A673 (cell line): ENCODE measurements at regions not wholly inside any gene's neighbourhood (a gene's known extent, or its start where the extent isn't known, plus 50 kb on each side); places are given as distances from the start of the nearest gene placed in this dataset.

ENCODE experiments used
- BruUV-seq: library from RNA; stranded (reverse); fragments of 400-500 nt; replicated peaks from 2 replicates; lab custom pipeline; 2021; lab: Mats Ljungman, UMichigan
- CTCF ChIA-PET: fragments of 300-600 bp; sonication (Branson Sonifier 250); formaldehyde crosslinking; loops from one replicate; lab custom pipeline; 2022; ENCODE audit warnings: antibody characterized with exemption; lab: Charles Lee
- POLR2A ChIA-PET: fragments of 300-600 bp; sonication (Branson Sonifier 250); formaldehyde crosslinking; loops from one replicate; lab custom pipeline; 2022; ENCODE audit warnings: antibody characterized with exemption; ENCODE audit not compliant: low non-redundant PET; lab: Charles Lee
- DNase-seq: peaks from one replicate; pipeline ENCODE4 v3.0.0-alpha.2; 2015; ENCODE audit warnings: low spot score
- H3K27ac ChIP-seq: fragments of 200-600 bp; sonication (generic); 2 replicates; pipeline ENCODE4 v1.5.1; 2016; ENCODE audit warnings: mixed run types, low read depth, mild to moderate bottlenecking, mixed read lengths, antibody characterized with exemption, low read length; ENCODE audit not compliant: poor library complexity, severe bottlenecking
- H3K27me3 ChIP-seq: fragments of 200-600 bp; sonication (generic); replicated peaks from 2 replicates; pipeline ENCODE4 v1.6.1; 2017; ENCODE audit warnings: mixed run types, low read depth, mild to moderate bottlenecking, mixed read lengths, antibody characterized with exemption, low read length; ENCODE audit not compliant: insufficient read depth, poor library complexity
- H3K36me3 ChIP-seq: fragments of 200-600 bp; sonication (generic); 2 replicates; pipeline ENCODE4 v1.6.1; 2016; ENCODE audit warnings: mixed run types, mild to moderate bottlenecking, mixed read lengths, antibody characterized with exemption, low read length; ENCODE audit not compliant: insufficient read depth, poor library complexity, severe bottlenecking
- H3K4me1 ChIP-seq: fragments of 200-600 bp; sonication (generic); 2 replicates; pipeline ENCODE4 v1.6.1; 2017; ENCODE audit warnings: mixed run types, mild to moderate bottlenecking, mixed read lengths, antibody characterized with exemption, low read length; ENCODE audit not compliant: insufficient read depth, poor library complexity, severe bottlenecking
- H3K4me3 ChIP-seq: fragments of 200-600 bp; sonication (generic); 2 replicates; pipeline ENCODE4 v1.5.1; 2016; ENCODE audit warnings: low read depth, mixed run types, mild to moderate bottlenecking, mixed read lengths, low read length; ENCODE audit not compliant: poor library complexity, severe bottlenecking
- H3K9me3 ChIP-seq: fragments of 200-600 bp; sonication (generic); 2 replicates; pipeline ENCODE4 v1.6.1; 2016; ENCODE audit warnings: mixed run types, low read depth, mild to moderate bottlenecking, mixed read lengths, antibody characterized with exemption, low read length; ENCODE audit not compliant: poor library complexity, severe bottlenecking
- EZH2 ChIP-seq: fragments of 200-600 bp; sonication (generic); IDR thresholded peaks from 2 replicates; pipeline ENCODE4 v1.6.1; 2017; ENCODE audit warnings: borderline replicate concordance, low read depth, mild to moderate bottlenecking, mixed read lengths, antibody characterized with exemption, low read length; ENCODE audit not compliant: poor library complexity, severe bottlenecking
- intact Hi-C: fragments of 100-400 bp; cut with micrococcal nuclease; formaldehyde crosslinking; loops from one replicate; pipeline ENCODE4 v1.10.0; 2022; ENCODE audit not compliant: unreplicated experiment
- TF ChIP-seq, protein P1 (sequence below): fragments of 300-800, 200-600 bp; sonication (generic); conservative IDR thresholded peaks from 2 replicates; pipeline ENCODE4 v1.5.1; 2017; ENCODE audit warnings: low read depth, mild to moderate bottlenecking, antibody characterized with exemption, low read length, moderate library complexity, mixed read lengths

DNA sequence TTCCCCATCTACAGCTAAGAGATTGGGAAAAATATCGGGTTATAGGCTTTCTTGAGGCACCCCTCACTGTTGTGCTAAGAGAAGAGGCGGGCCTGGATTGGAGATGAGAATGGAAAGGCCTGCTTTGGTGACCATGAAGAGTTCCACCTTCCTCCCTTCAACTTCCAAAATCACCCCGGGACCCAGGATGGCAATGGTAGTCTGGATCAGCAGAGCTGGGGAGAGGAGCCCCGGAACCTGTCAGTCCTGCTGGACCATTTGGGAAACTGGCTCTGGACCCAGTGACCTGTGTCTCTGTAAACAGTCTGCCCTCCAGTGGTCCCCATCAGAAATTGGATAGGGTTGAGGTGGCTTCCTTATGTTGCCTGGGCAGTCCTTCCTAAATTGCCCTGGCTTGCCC, 1085.6 kb downstream of the KHDRBS2 start:
- POLR2A ChIA-PET: no interaction called here
- no peak for DNase-seq
- intact Hi-C loops: no loop called here

DNA sequence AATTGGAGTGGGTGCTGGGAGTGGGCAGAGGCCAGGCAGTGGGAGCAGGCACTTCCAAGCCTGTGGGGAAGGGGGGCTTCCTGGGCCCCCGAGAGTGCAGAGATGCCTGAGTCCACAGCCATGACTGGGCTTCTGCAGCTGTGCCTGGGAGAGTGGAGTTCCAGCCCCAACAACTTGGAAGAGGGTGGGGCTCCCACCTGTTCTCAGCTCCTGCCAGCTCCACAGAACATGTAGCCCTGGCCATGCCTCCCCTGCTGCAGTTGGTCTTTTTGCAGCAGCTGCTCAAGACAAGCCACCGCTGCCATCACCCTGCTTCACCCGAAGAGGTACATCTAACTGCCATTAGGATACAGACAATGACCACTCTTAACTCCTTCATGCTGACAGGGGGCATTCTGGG, 1092.3 kb downstream of the KHDRBS2 start:
- no TSS peak for BruUV-seq
- ChIA-PET POLR2A (no interaction called here), CTCF (no interaction called here)
- Histone ChIP-seq H3K4me3 (no peak overlapping the region), H3K27me3 (no peaks in the 10 kb centered on the region), H3K27ac (no peak overlapping the region), H3K4me1 (no peaks in the 10 kb centered on the region), H3K36me3 (no peaks in the 10 kb centered on the region), H3K9me3 (peaks cover 13% of the 10 kb centered on the region)
- intact Hi-C loops: no loop called here
- no peak for DNase-seq
- TF ChIP-seq, protein P1, sequence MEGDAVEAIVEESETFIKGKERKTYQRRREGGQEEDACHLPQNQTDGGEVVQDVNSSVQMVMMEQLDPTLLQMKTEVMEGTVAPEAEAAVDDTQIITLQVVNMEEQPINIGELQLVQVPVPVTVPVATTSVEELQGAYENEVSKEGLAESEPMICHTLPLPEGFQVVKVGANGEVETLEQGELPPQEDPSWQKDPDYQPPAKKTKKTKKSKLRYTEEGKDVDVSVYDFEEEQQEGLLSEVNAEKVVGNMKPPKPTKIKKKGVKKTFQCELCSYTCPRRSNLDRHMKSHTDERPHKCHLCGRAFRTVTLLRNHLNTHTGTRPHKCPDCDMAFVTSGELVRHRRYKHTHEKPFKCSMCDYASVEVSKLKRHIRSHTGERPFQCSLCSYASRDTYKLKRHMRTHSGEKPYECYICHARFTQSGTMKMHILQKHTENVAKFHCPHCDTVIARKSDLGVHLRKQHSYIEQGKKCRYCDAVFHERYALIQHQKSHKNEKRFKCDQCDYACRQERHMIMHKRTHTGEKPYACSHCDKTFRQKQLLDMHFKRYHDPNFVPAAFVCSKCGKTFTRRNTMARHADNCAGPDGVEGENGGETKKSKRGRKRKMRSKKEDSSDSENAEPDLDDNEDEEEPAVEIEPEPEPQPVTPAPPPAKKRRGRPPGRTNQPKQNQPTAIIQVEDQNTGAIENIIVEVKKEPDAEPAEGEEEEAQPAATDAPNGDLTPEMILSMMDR: no peak
- TF ChIP-seq EZH2: no peak

More for the DNA sequence above, 1085.6 kb downstream of the KHDRBS2 start:
- H3K27me3 ChIP-seq: no peaks in the 10 kb centered on the region
- TF ChIP-seq, protein P1: no peak
- no peak for TF ChIP-seq EZH2
- peaks cover 49% of the 10 kb centered on the region for H3K9me3 ChIP-seq
- no peaks in the 10 kb centered on the region for H3K36me3 ChIP-seq
- CTCF ChIA-PET: no interaction called here
- no TSS peak for BruUV-seq
- H3K27ac ChIP-seq: no peak overlapping the region
- H3K4me3 ChIP-seq: no peak overlapping the region
- no peaks in the 10 kb centered on the region for H3K4me1 ChIP-seq

DNA sequence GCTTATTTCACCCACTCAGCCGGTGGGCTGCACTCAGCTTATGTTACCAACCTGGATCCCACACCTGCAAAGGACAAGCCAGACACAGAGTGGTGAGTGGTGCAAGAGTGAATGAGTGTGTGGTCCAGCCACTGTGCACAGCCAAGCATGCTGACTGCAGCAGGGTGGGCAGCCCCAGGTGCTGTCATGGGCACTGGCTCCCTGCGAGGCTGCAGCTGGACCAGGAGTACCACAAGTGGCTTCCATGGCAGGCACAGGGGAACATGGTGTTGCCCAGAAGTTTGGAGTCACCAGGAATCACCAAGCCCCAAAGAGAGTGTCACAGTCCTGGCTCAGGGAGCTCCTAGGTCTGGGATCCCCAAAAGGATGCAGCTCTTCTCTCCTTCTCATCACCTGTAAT, 1093.4 kb downstream of the KHDRBS2 start:
- Histone ChIP-seq H3K9me3 (peaks cover 13% of the 10 kb centered on the region), H3K27ac (no peak overlapping the region), H3K27me3 (no peaks in the 10 kb centered on the region), H3K4me3 (no peak overlapping the region), H3K4me1 (no peaks in the 10 kb centered on the region), H3K36me3 (no peaks in the 10 kb centered on the region)
- intact Hi-C loops: no loop called here
- TF ChIP-seq, protein P1: no peak
- no peak for TF ChIP-seq EZH2
- CTCF ChIA-PET: no interaction called here
- POLR2A ChIA-PET: no interaction called here
- DNase-seq: no peak
- no TSS peak for BruUV-seq
